ENCODE measurements at regions not wholly inside any gene's neighbourhood (a gene's known extent, or its start where the extent isn't known, plus 50 kb on each side); places are given as distances from the start of the nearest gene placed in this dataset.

- H3K79me2 ChIP-seq (ENCODE audit: control insufficient read depth, insufficient read depth, low read length), result no peaks in the 10 kb centered on the region
- H3K4me3 ChIP-seq, result no peak overlapping the region
- TF ChIP-seq ETV5 (CRISPR knock-in tag; IDR thresholded peaks at IDR 0.05; ENCODE audit: low read depth) (no peak), ZBTB49 (CRISPR knock-in tag; IDR thresholded peaks at IDR 0.05; ENCODE audit: borderline replicate concordance) (no peak), SREBF1 (IDR thresholded peaks at IDR 0.05; ENCODE audit: borderline replicate concordance, low read depth, low read length) (no peak), FOXK1 (CRISPR knock-in tag; IDR thresholded peaks at IDR 0.05; ENCODE audit: borderline replicate concordance) (no peak), MCM3 (IDR thresholded peaks at IDR 0.05) (no peak)
- ChIA-PET CTCF (ENCODE audit: low intra/inter-chr PET ratio) (no interaction called here), POLR2A (no interaction called here)
- ATAC-seq (no peak), FAIRE-seq (no peak), DNase-seq (ENCODE audit: extremely low read depth in 1 of 4, low spot score in 3 of 4) (no peak)
- no peaks in the 10 kb centered on the region for H3K9me3 ChIP-seq (replicated peaks; ENCODE audit: control insufficient read depth, insufficient read depth, low read depth, low read length)
- H3K4me2 ChIP-seq (ENCODE audit: insufficient read depth, low read length), result no peak overlapping the region
- no peaks in the 10 kb centered on the region for H3K4me1 ChIP-seq (replicated peaks in 1 of 2; ENCODE audit: control insufficient read depth in 2 of 2, insufficient read depth in 2 of 2, low read length in 2 of 2)
- no peak overlapping the region for H2AFZ ChIP-seq (ENCODE audit: low read depth, low read length)
- in situ Hi-C loops (cut with MboI), result no loop called here
- H3K27me3 ChIP-seq (ENCODE audit: control insufficient read depth in 2 of 2, insufficient read depth in 2 of 2, low read length in 2 of 2), result no peaks in the 10 kb centered on the region
- no peaks in the 10 kb centered on the region for H4K20me1 ChIP-seq (replicated peaks; ENCODE audit: control insufficient read depth, insufficient read depth, low read length)
- H3K9ac ChIP-seq (ENCODE audit: insufficient read depth in 1 of 2, low read depth in 2 of 2, low read length in 2 of 2), result no peak overlapping the region
- no peak overlapping the region for H3K27ac ChIP-seq (ENCODE audit: extremely low read depth, low read depth, low read length)
- no TSS peak for BruUV-seq (replicated peaks)
- no peaks in the 10 kb centered on the region for H3K9me1 ChIP-seq (ENCODE audit: control insufficient read depth, insufficient read depth, low read length)
- intact Hi-C loops (cut with micrococcal nuclease), result no loop called here
- no peaks in the 10 kb centered on the region for H3K36me3 ChIP-seq (ENCODE audit: control insufficient read depth, insufficient read depth, low read length)
- 7% methylated on average over 4 of the region's 4 CpGs for WGBS (ENCODE audit: insufficient coverage, low coverage, missing lambda C conversion rate)
Observed at GRCh38 chr13:88248393-88248792, 577.2 kb downstream of the SLITRK5 start.

Data from K562 (cell line).